OCI-LY1 (cell line): ENCODE measurements at regions not wholly inside any gene's neighbourhood (a gene's known extent, or its start where the extent isn't known, plus 50 kb on each side); places are given as distances from the start of the nearest gene placed in this dataset.

Experiments used
- H2AFZ ChIP-seq: fragments of 200-600 bp; sonication (generic), shearing (Covaris generic); 2 replicates; pipeline ENCODE4 v1.6.0; 2014; ENCODE audit warnings: antibody characterized with exemption, mild to moderate bottlenecking, low read length
- H3F3A ChIP-seq: fragments of 200-600 bp; sonication (generic), shearing (Covaris generic); 2 replicates; pipeline ENCODE4 v1.6.0; 2014; ENCODE audit warnings: mild to moderate bottlenecking, antibody characterized with exemption, low read length, moderate library complexity; ENCODE audit not compliant: insufficient read depth
- H3K27ac ChIP-seq: fragments of 200-600 bp; sonication (generic); 2 replicates; pipeline ENCODE4 v1.5.1; 2014; ENCODE audit warnings: low read length, mixed run types, mild to moderate bottlenecking, low read depth; ENCODE audit not compliant: poor library complexity, severe bottlenecking
- H3K27me3 ChIP-seq: fragments of 200-600 bp; sonication (generic); 2 replicates; pipeline ENCODE4 v1.6.0; 2014; ENCODE audit warnings: antibody characterized with exemption, mild to moderate bottlenecking, low read length, moderate library complexity; ENCODE audit not compliant: insufficient read depth
- H3K36me3 ChIP-seq: fragments of 200-600 bp; sonication (generic); 2 replicates; pipeline ENCODE4 v1.6.1; 2014; ENCODE audit warnings: mild to moderate bottlenecking, antibody characterized with exemption, low read length, moderate library complexity, mixed read lengths; ENCODE audit not compliant: insufficient read depth
- H3K4me1 ChIP-seq: fragments of 200-600 bp; sonication (generic); 2 replicates; pipeline ENCODE4 v1.5.1; 2014; ENCODE audit warnings: mild to moderate bottlenecking, low read length, moderate library complexity; ENCODE audit not compliant: insufficient read depth, severe bottlenecking
- H3K4me2 ChIP-seq: fragments of 200-600 bp; sonication (generic), shearing (Covaris generic); 2 replicates; pipeline ENCODE4 v1.6.1; 2014; ENCODE audit warnings: low read length
- H3K4me3 ChIP-seq: fragments of 200-600 bp; sonication (generic); 2 replicates; pipeline ENCODE4 v1.5.1; 2014; ENCODE audit warnings: low read length, low read depth, mild to moderate bottlenecking, mixed read lengths; ENCODE audit not compliant: poor library complexity, severe bottlenecking
- H3K79me2 ChIP-seq: fragments of 200-600 bp; shearing (Covaris generic); 2 replicates; pipeline ENCODE4 v1.6.1; 2016; ENCODE audit warnings: mixed run types, low read length, mixed read lengths; ENCODE audit not compliant: insufficient read depth
- H3K9ac ChIP-seq: fragments of 200-600 bp; sonication (generic), shearing (Covaris generic); 2 replicates; pipeline ENCODE4 v1.6.1; 2014; ENCODE audit warnings: mild to moderate bottlenecking, low read length, mixed read lengths
- H3K9me2 ChIP-seq: fragments of 200-600 bp; sonication (generic), shearing (Covaris generic); 2 replicates; pipeline ENCODE4 v1.6.1; 2014; ENCODE audit warnings: low read depth, mild to moderate bottlenecking, low read length, mixed read lengths
- H3K9me3 ChIP-seq: fragments of 200-600 bp; shearing (Covaris generic); 2 replicates; pipeline ENCODE4 v1.6.1; 2014; ENCODE audit warnings: low read length, mixed read lengths
- H4K20me1 ChIP-seq: fragments of 200-600 bp; sonication (generic), shearing (Covaris generic); 2 replicates; pipeline ENCODE4 v1.6.0; 2016; ENCODE audit warnings: mild to moderate bottlenecking, low read length; ENCODE audit not compliant: insufficient read depth
- CTCF ChIP-seq: fragments of 200-600 bp; sonication (generic), shearing (Covaris generic); IDR thresholded peaks from 2 replicates; pipeline ENCODE4 v1.5.1; 2017; ENCODE audit warnings: mild to moderate bottlenecking, antibody characterized with exemption, low read length, moderate library complexity, mixed read lengths
- EZH2 ChIP-seq: fragments of 200-600 bp; sonication (generic), shearing (Covaris generic); IDR thresholded peaks from 2 replicates; pipeline ENCODE4 v1.8.0; 2017; ENCODE audit warnings: borderline replicate concordance, mixed run types, mild to moderate bottlenecking, antibody characterized with exemption, low read length, moderate library complexity, mixed read lengths

GRCh38 chr18:76307293-76307690 lies 187.8 kb downstream of the ZNF516 start:
- H3K9ac ChIP-seq: no peak overlapping the region
- H3K4me3 ChIP-seq: no peak overlapping the region
- no peaks in the 10 kb centered on the region for H3K4me1 ChIP-seq
- no peaks in the 10 kb centered on the region for H4K20me1 ChIP-seq
- no peaks in the 10 kb centered on the region for H3K9me2 ChIP-seq
- no peak overlapping the region for H2AFZ ChIP-seq
- TF ChIP-seq EZH2: no peak
- TF ChIP-seq CTCF: no peak
- H3K27ac ChIP-seq: no peak overlapping the region
- H3K79me2 ChIP-seq: no peaks in the 10 kb centered on the region
- H3K9me3 ChIP-seq: no peaks in the 10 kb centered on the region
- H3K4me2 ChIP-seq: no peak overlapping the region
- no peaks in the 10 kb centered on the region for H3K36me3 ChIP-seq
- no peaks in the 10 kb centered on the region for H3K27me3 ChIP-seq
- no peaks in the 10 kb centered on the region for H3F3A ChIP-seq

DNA sequence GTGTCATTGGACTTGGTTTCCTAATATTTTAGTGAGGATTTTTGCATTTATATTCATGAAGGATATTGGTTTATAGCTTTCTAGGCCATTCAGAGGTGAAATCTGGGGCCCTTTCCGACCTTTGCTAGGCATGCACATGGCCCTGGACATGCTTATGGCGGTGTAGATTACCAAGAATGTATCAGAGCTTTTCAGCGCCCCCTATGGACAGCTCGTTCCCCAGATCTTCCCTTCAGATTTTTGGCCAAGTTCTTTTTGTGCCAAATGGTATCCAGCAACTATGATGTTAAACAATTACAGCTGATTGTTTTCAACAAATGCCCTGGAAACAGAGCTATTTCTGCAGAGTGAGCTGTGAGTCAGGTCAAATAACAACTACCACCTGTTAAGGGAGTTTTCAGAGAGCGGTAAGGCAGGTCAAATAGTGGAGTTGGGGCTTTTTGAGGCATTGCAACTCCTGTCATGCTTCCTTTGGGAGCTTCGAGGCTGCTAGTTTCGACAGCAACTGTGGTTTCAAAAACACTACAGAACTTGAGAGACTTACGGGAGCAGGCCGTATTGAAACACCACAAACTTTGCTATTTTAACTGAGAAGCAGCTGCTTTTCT lies 188.3 kb downstream of the ZNF516 start:
- Histone ChIP-seq H3K9me2 (no peaks in the 10 kb centered on the region), H3F3A (no peaks in the 10 kb centered on the region), H3K4me3 (no peak overlapping the region), H3K27ac (no peak overlapping the region), H3K36me3 (no peaks in the 10 kb centered on the region), H3K4me2 (no peak overlapping the region), H4K20me1 (no peaks in the 10 kb centered on the region), H3K79me2 (no peaks in the 10 kb centered on the region), H3K9me3 (no peaks in the 10 kb centered on the region), H3K9ac (no peak overlapping the region), H2AFZ (no peak overlapping the region), H3K27me3 (no peaks in the 10 kb centered on the region), H3K4me1 (no peaks in the 10 kb centered on the region)
- no peak for TF ChIP-seq EZH2
- TF ChIP-seq CTCF: peak; percentile 52; the same call in 1 of the 2 replicates

- no peaks in the 10 kb centered on the region for H4K20me1 ChIP-seq
- no peaks in the 10 kb centered on the region for H3K4me1 ChIP-seq
- H3F3A ChIP-seq: no peaks in the 10 kb centered on the region
- H3K9ac ChIP-seq: no peak overlapping the region
- no peak overlapping the region for H3K4me3 ChIP-seq
- no peaks in the 10 kb centered on the region for H3K79me2 ChIP-seq
- no peaks in the 10 kb centered on the region for H3K9me2 ChIP-seq
- H2AFZ ChIP-seq: no peak overlapping the region
- H3K4me2 ChIP-seq: no peak overlapping the region
- no peaks in the 10 kb centered on the region for H3K27me3 ChIP-seq
- H3K27ac ChIP-seq: no peak overlapping the region
- H3K9me3 ChIP-seq: no peaks in the 10 kb centered on the region
- no peaks in the 10 kb centered on the region for H3K36me3 ChIP-seq
- TF ChIP-seq EZH2: no peak
- no peak for TF ChIP-seq CTCF
These were observed 209.2 kb downstream of the ZNF516 start for GRCh38 chr18:76285866-76286265.
